ENCODE measurements at regions not wholly inside any gene's neighbourhood (a gene's known extent, or its start where the extent isn't known, plus 50 kb on each side); places are given as distances from the start of the nearest gene placed in this dataset.
"Not testable (repeated sequence)": the region's sequence is repeated elsewhere in the genome, so short reads cannot be mapped to it uniquely, and the experiment has no call there.

DNA sequence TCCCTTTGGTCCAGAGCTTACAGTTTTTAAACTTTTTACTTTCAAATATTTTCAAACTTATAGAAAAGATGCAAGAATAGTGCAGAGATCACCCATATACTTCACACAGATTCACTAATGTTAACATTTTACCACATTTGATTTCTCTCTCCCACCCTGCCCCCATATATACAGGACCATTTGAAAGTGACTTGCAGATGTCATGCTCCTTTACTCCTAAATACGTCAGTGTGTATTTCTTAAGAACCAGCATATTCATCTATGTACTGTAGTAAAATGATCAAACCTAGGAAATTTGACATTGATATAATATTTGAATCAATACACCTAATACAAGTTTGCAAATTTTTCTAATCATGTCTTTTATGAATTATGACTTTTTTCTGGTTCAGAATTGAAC lies 100.4 kb upstream of the CHD1 start:
- H3K36me3 ChIP-seq (replicated peaks in 1 of 2; ENCODE audit: control insufficient read depth in 2 of 2, insufficient read depth in 2 of 2, low read length in 2 of 2), result no peaks in the 10 kb centered on the region

DNA sequence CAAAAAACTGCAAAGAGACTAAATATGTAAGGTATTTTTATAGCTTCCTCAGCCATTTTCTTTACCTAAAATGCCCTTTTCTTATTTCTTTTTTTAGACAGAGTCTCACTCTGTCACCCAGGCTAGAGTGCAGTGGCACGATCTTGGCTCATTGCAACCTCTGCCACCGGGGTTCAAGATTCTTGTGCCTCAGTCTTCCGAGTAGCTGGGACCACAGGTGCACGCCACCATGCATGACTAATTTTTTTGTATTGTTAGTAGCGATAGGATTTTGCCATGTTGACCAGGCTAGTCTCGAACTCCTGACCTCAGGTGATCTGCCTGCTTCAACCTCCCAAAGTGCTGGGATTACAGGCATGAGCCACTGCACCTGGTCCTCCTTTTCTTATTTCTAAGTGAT lies 99.4 kb upstream of the CHD1 start:
- H2AFZ ChIP-seq (ENCODE audit: low read length), result not testable (repeated sequence)

More for the DNA sequence above, 100.4 kb upstream of the CHD1 start:
- no peaks in the 10 kb centered on the region for H3K79me1 ChIP-seq (ENCODE audit: low read depth, low read length)
- H2BK5ac ChIP-seq (ENCODE audit: low read length), result no peak overlapping the region
- H4K91ac ChIP-seq (ENCODE audit: low read depth, low read length, poor library complexity), result no peak overlapping the region
- no peak for DNase-seq (ENCODE audit: low spot score)
- no peak overlapping the region for H4K8ac ChIP-seq (ENCODE audit: low read depth, low read length)
- H3K18ac ChIP-seq (ENCODE audit: low read length), result no peak overlapping the region
- peaks cover 0 to 3% of the 10 kb centered on the region in 2 donors for H3K4me1 ChIP-seq (ENCODE audit: control insufficient read depth in 2 of 2, insufficient read depth in 1 of 2, low read depth in 1 of 2, low read length in 2 of 2)
- no peaks in the 10 kb centered on the region for H3K9me3 ChIP-seq (replicated peaks in 1 of 2; ENCODE audit: control insufficient read depth in 2 of 2, insufficient read depth in 1 of 2, low read depth in 1 of 2, low read length in 2 of 2)
- H3K27ac ChIP-seq (replicated peaks; ENCODE audit: low read length), result no peak overlapping the region
- no peak overlapping the region for H3K4me2 ChIP-seq (ENCODE audit: insufficient read depth, low read length, poor library complexity, severe bottlenecking)
- H2BK12ac ChIP-seq (ENCODE audit: low read length), result no peak overlapping the region
- H3K27me3 ChIP-seq (ENCODE audit: control insufficient read depth in 3 of 3, insufficient read depth in 3 of 3, low read depth in 1 of 3, low read length in 3 of 3), result no peaks in the 10 kb centered on the region
- no peak overlapping the region for H3K14ac ChIP-seq (ENCODE audit: low read length)
- H3K9ac ChIP-seq (ENCODE audit: low read depth, low read length, poor library complexity), result no peak overlapping the region
- H2AFZ ChIP-seq (ENCODE audit: low read length), result no peak overlapping the region
- no peak overlapping the region for H3K23ac ChIP-seq (ENCODE audit: low read depth, low read length, poor library complexity)
- no peak overlapping the region for H3K4ac ChIP-seq (ENCODE audit: low read length)
- no peak overlapping the region for H2BK15ac ChIP-seq (ENCODE audit: low read length)
- no peak overlapping the region for H2AK5ac ChIP-seq (ENCODE audit: low read depth, low read length)
- WGBS, 2 donors (ENCODE audit: extremely low coverage in 2 of 2, insufficient read length in 2 of 2, insufficient replicate concordance in 1 of 2), result no CpG with 5 or more reads among the region's 1 CpG
- no peak overlapping the region for H3K4me3 ChIP-seq (ENCODE audit: low read length in 2 of 2)
- H2BK120ac ChIP-seq (ENCODE audit: low read depth, low read length), result no peak overlapping the region

DNA sequence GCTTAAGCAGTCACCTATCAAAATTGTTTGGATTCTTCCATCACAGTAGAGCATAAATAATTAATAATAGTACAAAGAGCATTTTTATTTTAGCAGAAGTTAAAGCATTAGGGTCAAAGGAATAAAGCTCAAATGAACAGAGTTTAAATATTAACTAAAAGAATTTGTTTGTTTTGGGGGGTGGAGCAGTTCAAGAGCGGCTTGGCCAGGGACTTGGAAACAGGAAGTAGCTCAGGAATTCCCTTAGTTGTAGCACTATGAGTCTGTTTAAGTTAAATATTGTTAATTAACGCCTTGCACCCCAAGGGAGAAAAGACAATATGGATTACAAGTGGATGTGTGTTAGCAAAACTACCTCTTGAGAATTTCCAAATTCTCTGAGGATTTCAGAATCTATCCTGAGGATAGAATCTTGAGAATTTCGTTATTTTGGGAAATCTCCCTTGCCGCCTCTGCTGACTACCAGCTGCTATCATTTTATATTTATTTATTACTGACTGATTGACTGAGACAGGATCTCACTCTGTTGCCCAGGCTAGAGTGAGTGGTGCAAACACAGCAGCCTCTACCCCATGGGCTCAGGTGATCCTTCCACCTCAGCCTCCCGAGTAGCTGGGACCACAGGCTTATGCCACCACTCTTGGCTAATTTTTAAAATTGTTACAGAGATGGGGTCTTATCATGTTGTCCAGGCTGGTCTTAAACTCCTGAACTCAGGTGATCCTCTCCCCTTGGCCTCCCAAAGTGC lies 96.7 kb upstream of the CHD1 start:
- Histone ChIP-seq H3K4me3 (ENCODE audit: low read length in 2 of 2) (no peak overlapping the region), H3K9ac (ENCODE audit: low read depth, low read length, poor library complexity) (no peak overlapping the region), H3K27me3 (ENCODE audit: control insufficient read depth in 3 of 3, insufficient read depth in 3 of 3, low read depth in 1 of 3, low read length in 3 of 3) (no peaks in the 10 kb centered on the region), H3K14ac (ENCODE audit: low read length) (no peak overlapping the region), H2BK5ac (ENCODE audit: low read length) (no peak overlapping the region), H3K4ac (ENCODE audit: low read length) (no peak overlapping the region), H4K91ac (ENCODE audit: low read depth, low read length, poor library complexity) (no peak overlapping the region), H2AFZ (ENCODE audit: low read length) (no peak overlapping the region), H3K18ac (ENCODE audit: low read length) (no peak overlapping the region), H3K23ac (ENCODE audit: low read depth, low read length, poor library complexity) (no peak overlapping the region), H2BK12ac (ENCODE audit: low read length) (no peak overlapping the region), H3K27ac (replicated peaks; ENCODE audit: low read length) (no peak overlapping the region), H3K4me2 (ENCODE audit: insufficient read depth, low read length, poor library complexity, severe bottlenecking) (no peak overlapping the region), H3K79me1 (ENCODE audit: low read depth, low read length) (no peaks in the 10 kb centered on the region), H4K8ac (ENCODE audit: low read depth, low read length) (no peak overlapping the region), H2AK5ac (ENCODE audit: low read depth, low read length) (no peak overlapping the region), H2BK15ac (ENCODE audit: low read length) (no peak overlapping the region), H2BK120ac (ENCODE audit: low read depth, low read length) (no peak overlapping the region), H3K36me3 (replicated peaks in 1 of 2; ENCODE audit: control insufficient read depth in 2 of 2, insufficient read depth in 2 of 2, low read length in 2 of 2) (no peaks in the 10 kb centered on the region), H3K4me1 (ENCODE audit: control insufficient read depth in 2 of 2, insufficient read depth in 1 of 2, low read depth in 1 of 2, low read length in 2 of 2) (peaks cover 0 to 3% of the 10 kb centered on the region in 2 donors), H3K9me3 (replicated peaks in 1 of 2; ENCODE audit: control insufficient read depth in 2 of 2, insufficient read depth in 1 of 2, low read depth in 1 of 2, low read length in 2 of 2) (no peaks in the 10 kb centered on the region)
- no peak for DNase-seq (ENCODE audit: low spot score)
- WGBS, 2 donors (ENCODE audit: extremely low coverage in 2 of 2, insufficient read length in 2 of 2, insufficient replicate concordance in 1 of 2), result no CpG with 5 or more reads among the region's 5 CpGs

More for the DNA sequence above, 99.4 kb upstream of the CHD1 start:
- not testable (repeated sequence) for H2BK12ac ChIP-seq (ENCODE audit: low read length); H3K4me1 ChIP-seq (ENCODE audit: control insufficient read depth in 2 of 2, insufficient read depth in 1 of 2, low read depth in 1 of 2, low read length in 2 of 2); DNase-seq (ENCODE audit: low spot score); H4K91ac ChIP-seq (ENCODE audit: low read depth, low read length, poor library complexity); H3K4me2 ChIP-seq (ENCODE audit: insufficient read depth, low read length, poor library complexity, severe bottlenecking); H3K27me3 ChIP-seq (ENCODE audit: control insufficient read depth in 3 of 3, insufficient read depth in 3 of 3, low read depth in 1 of 3, low read length in 3 of 3); H3K14ac ChIP-seq (ENCODE audit: low read length); H3K18ac ChIP-seq (ENCODE audit: low read length); H3K36me3 ChIP-seq (replicated peaks in 1 of 2; ENCODE audit: control insufficient read depth in 2 of 2, insufficient read depth in 2 of 2, low read length in 2 of 2); H2BK120ac ChIP-seq (ENCODE audit: low read depth, low read length); H4K8ac ChIP-seq (ENCODE audit: low read depth, low read length); H3K4ac ChIP-seq (ENCODE audit: low read length); H2BK15ac ChIP-seq (ENCODE audit: low read length); H2BK5ac ChIP-seq (ENCODE audit: low read length); H3K9me3 ChIP-seq (replicated peaks in 1 of 2; ENCODE audit: control insufficient read depth in 2 of 2, insufficient read depth in 1 of 2, low read depth in 1 of 2, low read length in 2 of 2); H3K23ac ChIP-seq (ENCODE audit: low read depth, low read length, poor library complexity); H3K4me3 ChIP-seq (ENCODE audit: low read length in 2 of 2); H2AK5ac ChIP-seq (ENCODE audit: low read depth, low read length); H3K27ac ChIP-seq (replicated peaks; ENCODE audit: low read length); H3K9ac ChIP-seq (ENCODE audit: low read depth, low read length, poor library complexity); H3K79me1 ChIP-seq (ENCODE audit: low read depth, low read length)
- no CpG with 5 or more reads among the region's 6 CpGs for whole genome bisulfite sequencing, 2 donors (ENCODE audit: extremely low coverage in 2 of 2, insufficient read length in 2 of 2, insufficient replicate concordance in 1 of 2)

DNA sequence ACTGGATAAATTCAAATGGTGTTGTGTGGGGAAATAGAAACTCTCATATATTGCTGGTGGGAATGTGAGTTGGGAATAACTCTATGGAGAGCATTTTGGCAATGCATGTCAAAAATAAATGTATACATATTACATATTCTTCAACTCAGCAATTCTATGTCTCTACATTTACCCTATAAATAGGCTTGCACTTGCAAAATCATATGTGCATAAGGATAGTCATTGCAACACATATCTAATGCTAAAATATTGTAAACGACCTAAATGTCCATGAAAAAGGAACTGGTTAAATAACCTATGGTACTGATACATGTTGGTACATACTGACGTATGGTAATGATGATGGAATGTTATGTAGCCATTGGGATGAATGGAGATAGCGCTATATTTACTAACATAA lies 94.5 kb upstream of the CHD1 start:
- Histone ChIP-seq H3K4me3 (ENCODE audit: low read length in 2 of 2) (no peak overlapping the region), H3K18ac (ENCODE audit: low read length) (no peak overlapping the region), H4K8ac (ENCODE audit: low read depth, low read length) (no peak overlapping the region), H2AFZ (ENCODE audit: low read length) (no peak overlapping the region), H2BK120ac (ENCODE audit: low read depth, low read length) (no peak overlapping the region), H2BK5ac (ENCODE audit: low read length) (no peak overlapping the region), H3K14ac (ENCODE audit: low read length) (no peak overlapping the region), H3K9me3 (replicated peaks in 1 of 2; ENCODE audit: control insufficient read depth in 2 of 2, insufficient read depth in 1 of 2, low read depth in 1 of 2, low read length in 2 of 2) (no peaks in the 10 kb centered on the region), H3K9ac (ENCODE audit: low read depth, low read length, poor library complexity) (no peak overlapping the region), H4K91ac (ENCODE audit: low read depth, low read length, poor library complexity) (no peak overlapping the region), H2AK5ac (ENCODE audit: low read depth, low read length) (no peak overlapping the region), H3K79me1 (ENCODE audit: low read depth, low read length) (no peaks in the 10 kb centered on the region), H3K4me2 (ENCODE audit: insufficient read depth, low read length, poor library complexity, severe bottlenecking) (no peak overlapping the region), H3K23ac (ENCODE audit: low read depth, low read length, poor library complexity) (no peak overlapping the region), H3K36me3 (replicated peaks in 1 of 2; ENCODE audit: control insufficient read depth in 2 of 2, insufficient read depth in 2 of 2, low read length in 2 of 2) (no peaks in the 10 kb centered on the region), H2BK15ac (ENCODE audit: low read length) (no peak overlapping the region), H3K4ac (ENCODE audit: low read length) (no peak overlapping the region), H3K4me1 (ENCODE audit: control insufficient read depth in 2 of 2, insufficient read depth in 1 of 2, low read depth in 1 of 2, low read length in 2 of 2) (peaks cover 0 to 3% of the 10 kb centered on the region in 2 donors), H2BK12ac (ENCODE audit: low read length) (no peak overlapping the region), H3K27me3 (ENCODE audit: control insufficient read depth in 3 of 3, insufficient read depth in 3 of 3, low read depth in 1 of 3, low read length in 3 of 3) (no peaks in the 10 kb centered on the region), H3K27ac (replicated peaks; ENCODE audit: low read length) (no peak overlapping the region)
- no CpG with 5 or more reads among the region's 3 CpGs for WGBS, 2 donors (ENCODE audit: extremely low coverage in 2 of 2, insufficient read length in 2 of 2, insufficient replicate concordance in 1 of 2)
- no peak for DNase-seq (ENCODE audit: low spot score)
